Osteocyte (in vitro differentiated cells): ENCODE measurements at regions not wholly inside any gene's neighbourhood (a gene's known extent, or its start where the extent isn't known, plus 50 kb on each side); places are given as distances from the start of the nearest gene placed in this dataset.

Experiments
- DNase-seq: peaks from one replicate; pipeline ENCODE4 v3.0.0; 2021; ENCODE audit warnings: mixed read lengths; ENCODE audit not compliant: unreplicated experiment; ENCODE audit errors: extremely low spot score
- H3K27ac Mint-ChIP-seq: one replicate; pipeline ENCODE4 v1.8.0; 2021; ENCODE audit warnings: mild to moderate bottlenecking, mixed read lengths; ENCODE audit not compliant: unreplicated experiment
- H3K27me3 Mint-ChIP-seq: one replicate; pipeline ENCODE4 v1.8.0; 2021; ENCODE audit warnings: mixed read lengths; ENCODE audit not compliant: unreplicated experiment
- H3K36me3 Mint-ChIP-seq: one replicate; pipeline ENCODE4 v1.8.0; 2021; ENCODE audit warnings: mixed read lengths; ENCODE audit not compliant: unreplicated experiment
- H3K4me1 Mint-ChIP-seq: one replicate; pipeline ENCODE4 v1.8.0; 2021; ENCODE audit warnings: mixed read lengths; ENCODE audit not compliant: unreplicated experiment
- H3K4me3 Mint-ChIP-seq: one replicate; pipeline ENCODE4 v1.8.0; 2021; ENCODE audit warnings: mild to moderate bottlenecking, moderate library complexity, mixed read lengths; ENCODE audit not compliant: unreplicated experiment
- H3K9me3 Mint-ChIP-seq: one replicate; pipeline ENCODE4 v1.8.0; 2021; ENCODE audit warnings: mixed read lengths; ENCODE audit not compliant: unreplicated experiment
- TF ChIP-seq, protein P1 (sequence below): fragments of 200-600 bp; sonication (generic); IDR thresholded peaks from 2 replicates; pipeline ENCODE4 v1.5.0; 2021; ENCODE audit warnings: antibody characterized with exemption, mild to moderate bottlenecking, moderate library complexity

DNA sequence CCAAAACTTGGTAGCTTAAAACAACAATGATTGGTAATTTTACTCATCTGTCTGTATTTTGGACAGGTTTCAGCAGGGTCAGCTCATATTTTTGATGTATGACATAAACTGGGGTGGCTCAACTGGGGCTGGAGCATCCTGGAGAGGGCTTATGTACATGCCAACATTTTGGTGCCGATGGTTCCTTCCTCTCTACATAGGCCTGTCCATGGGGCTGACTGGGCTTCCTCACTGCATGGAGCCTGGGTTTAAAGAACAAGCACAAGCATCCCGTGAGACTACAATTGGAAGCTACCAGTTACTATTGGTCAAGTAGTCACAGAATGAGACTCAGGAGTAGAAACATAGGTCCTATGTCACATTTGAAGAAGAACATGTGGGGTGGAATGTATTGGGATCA is 95.0 kb downstream of the DDX1 start:
- Mint-ChIP-seq H3K9me3 (no peaks in the 10 kb centered on the region), H3K4me3 (no peak overlapping the region), H3K4me1 (no peaks in the 10 kb centered on the region), H3K27me3 (peaks cover 33% of the 10 kb centered on the region), H3K36me3 (no peaks in the 10 kb centered on the region), H3K27ac (no peak overlapping the region)
- TF ChIP-seq, protein P1, sequence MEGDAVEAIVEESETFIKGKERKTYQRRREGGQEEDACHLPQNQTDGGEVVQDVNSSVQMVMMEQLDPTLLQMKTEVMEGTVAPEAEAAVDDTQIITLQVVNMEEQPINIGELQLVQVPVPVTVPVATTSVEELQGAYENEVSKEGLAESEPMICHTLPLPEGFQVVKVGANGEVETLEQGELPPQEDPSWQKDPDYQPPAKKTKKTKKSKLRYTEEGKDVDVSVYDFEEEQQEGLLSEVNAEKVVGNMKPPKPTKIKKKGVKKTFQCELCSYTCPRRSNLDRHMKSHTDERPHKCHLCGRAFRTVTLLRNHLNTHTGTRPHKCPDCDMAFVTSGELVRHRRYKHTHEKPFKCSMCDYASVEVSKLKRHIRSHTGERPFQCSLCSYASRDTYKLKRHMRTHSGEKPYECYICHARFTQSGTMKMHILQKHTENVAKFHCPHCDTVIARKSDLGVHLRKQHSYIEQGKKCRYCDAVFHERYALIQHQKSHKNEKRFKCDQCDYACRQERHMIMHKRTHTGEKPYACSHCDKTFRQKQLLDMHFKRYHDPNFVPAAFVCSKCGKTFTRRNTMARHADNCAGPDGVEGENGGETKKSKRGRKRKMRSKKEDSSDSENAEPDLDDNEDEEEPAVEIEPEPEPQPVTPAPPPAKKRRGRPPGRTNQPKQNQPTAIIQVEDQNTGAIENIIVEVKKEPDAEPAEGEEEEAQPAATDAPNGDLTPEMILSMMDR = no peak
- no peak for DNase-seq

DNA sequence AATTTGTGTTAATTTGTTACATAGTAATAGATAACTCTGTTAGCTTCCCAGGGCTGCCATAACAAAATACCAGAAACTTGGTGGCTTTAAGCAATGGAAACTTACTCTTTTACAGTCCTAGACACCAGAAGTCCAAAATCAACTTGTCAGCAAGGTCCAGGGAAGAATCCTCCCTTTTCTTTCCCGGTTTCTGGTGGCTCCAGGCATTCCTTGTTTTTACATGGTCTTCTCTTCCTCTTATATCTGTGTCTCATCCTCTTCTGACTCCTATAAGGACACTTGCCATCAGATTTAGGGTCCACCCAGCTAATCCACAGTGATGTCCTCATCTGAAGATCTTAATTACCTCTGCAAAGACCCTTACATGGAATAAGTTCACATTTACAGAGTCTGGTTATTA is 95.6 kb downstream of the DDX1 start:
- H3K27ac Mint-ChIP-seq = no peak overlapping the region
- H3K9me3 Mint-ChIP-seq = no peaks in the 10 kb centered on the region

DNA sequence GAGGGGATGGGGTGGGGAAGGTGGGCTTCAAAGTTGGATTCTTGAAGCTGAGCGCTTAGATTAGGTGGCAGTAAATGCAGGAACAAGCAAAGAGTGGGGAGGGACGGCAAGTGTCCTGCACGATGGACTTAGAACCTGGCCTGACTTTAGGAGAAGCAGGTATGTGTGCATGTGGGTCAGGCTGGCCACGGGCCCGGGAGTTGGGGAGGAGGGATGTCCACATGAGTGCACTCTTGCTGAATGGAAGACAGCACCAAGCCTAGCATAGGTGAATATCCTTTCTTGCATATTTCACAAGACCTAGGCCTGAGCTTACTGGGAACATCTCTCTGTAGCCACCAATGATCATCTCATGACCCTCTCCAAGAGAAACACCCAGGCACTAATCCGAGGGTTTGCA is 96.1 kb downstream of the DDX1 start:
- Mint-ChIP-seq H3K4me1 (no peaks in the 10 kb centered on the region), H3K4me3 (no peak overlapping the region), H3K27ac (no peak overlapping the region), H3K36me3 (no peaks in the 10 kb centered on the region), H3K9me3 (no peaks in the 10 kb centered on the region), H3K27me3 (peaks cover 33% of the 10 kb centered on the region)
- DNase-seq = no peak
- TF ChIP-seq, protein P1 = no peak

More for the DNA sequence above, 95.6 kb downstream of the DDX1 start:
- H3K27me3 Mint-ChIP-seq = peaks cover 33% of the 10 kb centered on the region
- TF ChIP-seq, protein P1 = no peak
- no peaks in the 10 kb centered on the region for H3K36me3 Mint-ChIP-seq
- no peak overlapping the region for H3K4me3 Mint-ChIP-seq
- no peak for DNase-seq
- no peaks in the 10 kb centered on the region for H3K4me1 Mint-ChIP-seq

DNA sequence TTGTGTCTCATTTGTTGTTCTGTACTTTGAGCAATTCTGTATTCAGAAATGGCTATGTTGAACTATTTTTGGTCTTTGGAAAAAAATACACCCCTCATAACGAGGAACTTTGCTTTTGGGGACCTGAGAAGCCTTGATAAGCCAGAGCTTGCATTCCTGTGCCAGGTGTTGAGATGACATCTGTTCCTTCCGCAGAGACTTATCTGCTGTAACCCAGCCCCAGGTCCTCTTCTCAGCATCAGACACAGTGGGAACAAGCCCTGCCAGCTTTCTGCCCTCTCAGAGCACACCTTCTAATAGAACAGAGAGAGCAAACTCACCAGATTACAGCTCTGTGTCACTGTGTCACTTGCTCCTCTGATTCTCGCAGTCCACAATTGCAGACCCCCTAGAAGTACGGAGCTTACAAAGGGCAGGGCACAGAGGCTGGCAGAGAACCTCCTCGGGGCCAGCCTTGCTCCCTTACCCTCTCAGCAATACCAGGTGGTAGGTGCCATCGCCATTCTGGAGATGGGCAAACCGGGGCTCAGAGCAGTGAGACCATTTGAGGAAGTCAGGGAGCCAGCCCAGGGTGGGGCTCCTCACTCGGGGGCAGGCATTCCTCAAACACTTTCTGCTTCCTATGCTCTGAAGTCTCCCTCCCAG is 97.4 kb downstream of the DDX1 start:
- H3K27ac Mint-ChIP-seq = no peak overlapping the region
- H3K4me1 Mint-ChIP-seq = no peaks in the 10 kb centered on the region
- TF ChIP-seq, protein P1 = no peak
- no peaks in the 10 kb centered on the region for H3K36me3 Mint-ChIP-seq
- no peak overlapping the region for H3K4me3 Mint-ChIP-seq
- peaks cover 36% of the 10 kb centered on the region for H3K27me3 Mint-ChIP-seq
- H3K9me3 Mint-ChIP-seq = no peaks in the 10 kb centered on the region
- no peak for DNase-seq

DNA sequence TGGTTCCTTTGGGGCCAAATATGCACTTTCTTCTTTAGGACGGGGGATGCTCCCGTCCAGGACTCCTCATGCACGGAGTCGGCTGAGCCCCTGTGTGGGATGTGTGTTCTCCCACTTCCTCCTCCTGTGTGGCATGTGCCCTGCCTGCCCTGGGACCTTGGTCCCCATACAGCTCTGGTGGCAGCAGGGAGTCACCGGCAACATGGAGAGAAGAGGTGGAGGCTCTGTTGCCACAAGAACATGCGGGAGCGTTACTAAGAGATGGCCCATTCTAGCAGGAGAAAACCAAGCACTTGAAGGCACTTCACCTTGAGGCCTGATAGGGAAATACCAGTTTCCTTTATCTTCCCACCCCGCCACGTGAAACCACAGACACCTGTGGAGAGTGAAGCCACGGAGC is 98.0 kb downstream of the DDX1 start:
- DNase-seq = no peak
- Mint-ChIP-seq H3K9me3 (no peaks in the 10 kb centered on the region), H3K27me3 (peaks cover 39% of the 10 kb centered on the region), H3K4me1 (no peaks in the 10 kb centered on the region), H3K36me3 (no peaks in the 10 kb centered on the region), H3K4me3 (no peak overlapping the region), H3K27ac (no peak overlapping the region)
- TF ChIP-seq, protein P1 = no peak
